ENCODE measurements at regions not wholly inside any gene's neighbourhood (a gene's known extent, or its start where the extent isn't known, plus 50 kb on each side); places are given as distances from the start of the nearest gene placed in this dataset.
A peak's percentile ranks its signal among the peaks of the same experiment; 100 is the strongest.
"Not testable (repeated sequence)": the region's sequence is repeated elsewhere in the genome, so short reads cannot be mapped to it uniquely, and the experiment has no call there.

DNA sequence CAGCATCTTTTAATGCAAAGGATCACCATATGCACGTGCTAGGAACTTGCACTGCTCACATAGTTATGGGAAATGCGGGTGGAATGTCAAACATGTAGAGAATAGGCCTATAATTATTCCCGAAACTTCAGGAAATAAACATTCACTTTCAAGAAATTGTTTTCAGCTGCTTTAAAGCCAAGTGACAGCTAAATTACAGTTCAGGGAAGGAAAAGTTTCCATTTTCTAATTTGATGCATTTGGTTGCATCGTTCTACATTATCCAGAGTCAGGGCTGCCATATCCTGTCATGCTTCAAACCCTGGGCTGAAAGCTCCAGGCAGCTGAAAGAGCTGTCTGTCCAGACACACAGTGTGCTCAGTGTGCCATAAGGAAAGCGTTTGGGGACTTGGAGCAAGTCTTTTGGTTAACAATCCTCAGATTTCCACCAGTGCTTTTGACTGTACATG is 518.1 kb downstream of the CSNK1G3 start:
- no peak for DNase-seq

- DNase-seq, result no peak
These were observed 515.5 kb downstream of the CSNK1G3 start for GRCh38 chr5:124027441-124027840.

DNA sequence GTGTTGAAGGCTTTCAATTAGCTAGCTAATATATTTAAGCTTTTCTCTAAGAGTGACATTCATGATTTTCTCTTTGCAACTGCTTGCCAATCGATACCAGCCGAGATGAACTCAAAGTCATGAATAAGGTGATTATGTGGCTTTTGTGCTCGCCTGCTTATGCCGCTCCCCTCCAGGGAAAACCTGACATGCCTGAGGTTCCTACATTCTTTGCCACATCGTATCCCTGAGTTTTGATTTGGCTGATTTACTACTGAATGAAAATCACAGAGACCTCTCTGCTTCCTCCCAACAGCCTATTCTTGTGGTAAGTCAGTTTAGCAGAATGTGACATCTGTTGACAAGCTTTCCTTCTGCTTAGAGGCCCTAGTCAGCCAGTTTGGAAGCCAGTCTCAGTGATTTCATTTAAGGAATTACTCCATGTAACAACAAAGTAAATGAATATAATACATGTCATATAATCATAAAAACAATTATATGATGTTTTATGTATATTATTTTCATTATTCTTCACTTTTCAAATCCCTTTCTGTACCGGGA is 513.4 kb downstream of the CSNK1G3 start:
- DNase-seq, result no peak

- DNase-seq, result no peak
These were observed 511.0 kb downstream of the CSNK1G3 start for GRCh38 chr5:124022966-124023365.

DNA sequence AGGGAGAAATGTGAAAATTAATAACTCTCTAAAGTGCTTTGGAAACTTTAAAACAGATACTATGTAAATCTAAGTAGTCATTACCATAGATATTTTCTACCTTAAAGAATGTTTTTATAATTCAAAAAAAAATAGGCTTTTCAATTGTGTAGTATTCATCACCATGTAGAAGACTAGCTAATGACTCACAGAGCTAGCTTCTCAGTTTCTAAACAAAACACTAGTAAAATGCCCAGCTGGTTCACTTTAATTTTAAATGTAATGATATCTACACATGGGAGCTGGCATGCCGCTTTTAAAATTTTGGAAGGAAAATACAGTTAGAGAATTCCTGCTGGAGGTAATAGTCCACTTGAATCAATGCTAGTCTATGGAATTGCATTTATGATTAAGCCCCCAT is 509.8 kb downstream of the CSNK1G3 start:
- no peak for DNase-seq

DNA sequence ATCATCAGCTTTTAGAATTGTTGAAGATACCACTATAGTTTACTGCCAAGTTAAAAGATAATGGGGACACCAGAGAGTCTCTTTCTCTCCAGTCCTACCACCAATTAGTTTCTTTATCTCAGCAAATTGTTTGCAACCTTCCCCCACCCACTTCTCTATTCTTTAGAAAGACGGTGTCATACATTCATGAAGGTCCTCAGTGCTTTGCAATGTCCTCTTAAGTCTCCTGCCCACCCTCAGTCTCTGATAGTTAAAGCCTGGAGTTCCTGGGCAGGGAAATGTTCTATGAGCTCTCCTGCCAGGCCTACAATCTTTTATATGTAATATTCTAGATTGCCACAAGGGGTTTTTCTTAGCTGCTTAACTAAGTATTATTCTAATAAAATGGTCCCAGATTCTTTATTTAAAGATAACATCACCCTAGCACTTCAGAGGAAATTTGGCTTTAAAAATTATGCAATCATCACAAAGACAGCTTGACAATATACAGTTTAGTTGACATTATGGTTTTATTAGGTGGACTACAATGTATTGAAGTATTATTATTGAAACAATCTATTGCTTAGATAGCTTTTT is 509.2 kb downstream of the CSNK1G3 start:
- no peak for DNase-seq

DNA sequence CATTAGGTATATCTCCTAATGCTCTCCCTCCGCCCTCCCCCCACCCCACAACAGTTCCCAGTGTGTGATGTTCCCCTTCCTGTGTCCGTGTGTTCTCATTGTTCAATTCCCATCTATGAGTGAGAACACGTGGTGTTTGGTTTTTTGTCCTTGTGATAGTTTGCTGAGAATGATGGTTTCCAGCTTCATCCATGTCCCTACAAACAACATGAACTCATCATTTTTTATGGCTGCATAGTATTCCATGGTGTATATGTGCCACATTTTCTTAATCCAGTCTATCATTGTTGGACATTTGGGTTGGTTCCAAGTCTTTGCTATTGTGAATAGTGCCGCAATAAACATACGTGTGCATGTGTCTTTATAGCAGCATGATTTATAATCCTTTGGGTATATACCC is 505.3 kb downstream of the CSNK1G3 start:
- not testable (repeated sequence) for DNase-seq

GRCh38 chr5:124007675-124008398 is 495.9 kb downstream of the CSNK1G3 start:
- DNase-seq, result no peak

GRCh38 chr5:124001036-124001615 is 489.1 kb downstream of the CSNK1G3 start:
- DNase-seq, result no peak

GRCh38 chr5:124000538-124000937 is 488.6 kb downstream of the CSNK1G3 start:
- peak in 1 of 2 donors; percentile 14 for DNase-seq

DNA sequence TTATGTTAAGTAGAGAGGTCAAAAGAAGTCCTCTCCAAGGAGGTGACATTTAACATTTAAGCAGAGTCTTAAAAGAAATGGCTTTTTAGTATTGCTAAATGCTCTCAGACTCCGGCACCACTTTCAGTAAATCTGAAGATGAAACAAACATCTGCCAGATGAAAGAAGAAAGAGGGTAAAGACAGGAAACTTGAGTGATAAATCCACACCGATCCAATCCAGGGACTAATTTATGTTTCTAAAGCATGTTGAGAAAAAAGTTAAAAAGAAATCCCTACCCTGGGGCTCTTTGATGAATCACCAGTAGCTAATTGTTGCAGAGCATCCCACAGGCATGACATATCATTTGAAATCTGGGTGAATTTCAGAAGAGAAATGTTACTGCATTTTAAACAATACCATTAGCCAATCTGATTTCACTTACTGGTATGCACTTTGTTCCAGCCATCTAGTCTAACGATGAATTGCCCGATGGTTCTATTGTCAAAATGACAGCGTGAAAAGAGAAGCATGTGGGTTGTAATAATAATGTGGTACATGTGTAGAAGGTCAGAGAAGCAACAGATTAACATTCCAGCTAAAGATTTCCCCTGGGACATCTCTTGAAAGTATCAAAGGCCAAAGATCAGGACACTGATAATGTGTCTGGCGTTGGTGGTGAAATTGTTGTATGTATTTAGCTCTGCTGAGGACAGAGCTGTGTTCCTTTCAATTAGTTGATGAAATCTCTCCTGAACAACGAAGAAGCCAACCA is 485.7 kb downstream of the CSNK1G3 start:
- no peak for DNase-seq

GRCh38 chr5:123997064-123997461 is 485.1 kb downstream of the CSNK1G3 start:
- DNase-seq, result no peak

GRCh38 chr5:123992641-123993040 is 480.7 kb downstream of the CSNK1G3 start:
- no peak for DNase-seq

DNA sequence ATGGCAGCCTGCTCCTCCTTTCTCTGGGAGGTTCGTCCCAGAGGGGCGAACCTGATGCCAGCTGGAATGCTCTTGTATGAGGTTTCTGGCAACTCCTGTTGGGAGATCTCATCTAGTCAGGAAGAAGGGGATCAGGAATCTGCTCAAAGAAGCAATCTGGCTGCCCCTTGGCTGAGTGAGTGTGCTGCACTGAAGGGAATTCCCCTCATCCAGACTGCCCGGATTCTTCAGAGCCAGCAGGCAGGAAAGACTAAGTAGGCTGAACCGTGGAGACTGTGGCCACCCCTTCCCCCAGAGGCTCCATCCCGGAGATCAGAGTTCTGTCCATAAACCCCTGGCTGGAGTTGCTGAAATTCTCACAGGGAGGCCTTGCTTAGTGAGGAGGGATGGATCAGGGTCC is 476.0 kb downstream of the CSNK1G3 start:
- DNase-seq, result no peak

GRCh38 chr5:123976379-123977033 is 464.5 kb downstream of the CSNK1G3 start:
- DNase-seq, result no peak

DNA sequence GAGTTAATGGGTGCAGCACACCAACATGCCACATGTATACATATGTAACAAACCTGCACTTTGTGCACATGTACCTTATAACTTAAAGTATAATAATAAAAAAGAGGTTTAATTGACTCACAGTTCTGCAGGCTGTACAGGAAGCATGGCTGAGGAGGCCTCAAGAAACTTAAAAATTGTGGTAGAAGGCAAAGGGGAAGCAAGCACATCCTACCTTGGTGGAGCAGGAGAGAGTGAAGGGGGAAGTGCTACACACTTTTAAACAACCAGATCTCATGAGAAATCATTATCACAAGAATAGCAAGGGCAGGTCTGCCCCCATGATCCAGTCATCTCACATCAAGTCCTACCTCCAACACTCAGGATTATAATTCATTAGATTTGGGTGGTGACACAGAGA is 463.5 kb downstream of the CSNK1G3 start:
- not testable (repeated sequence) for DNase-seq

DNA sequence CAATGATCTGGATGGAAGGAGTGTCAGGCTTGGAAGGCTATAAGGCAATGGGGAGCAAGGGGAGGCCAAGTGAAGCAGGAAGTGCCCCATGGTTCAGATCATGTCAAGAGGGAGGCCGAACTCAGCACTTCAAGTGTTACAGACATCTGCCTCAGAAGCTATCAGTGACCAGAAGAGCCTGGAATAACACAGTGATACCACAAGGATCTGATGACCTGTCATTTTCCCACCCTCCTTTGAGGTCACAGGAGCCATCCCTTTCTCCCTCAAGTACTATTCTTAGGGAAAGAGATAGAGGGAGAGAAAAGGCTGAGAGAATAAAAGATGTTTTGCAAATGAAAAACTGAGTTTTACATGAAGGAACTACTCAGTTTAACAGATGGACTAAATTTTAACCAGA is 454.8 kb downstream of the CSNK1G3 start:
- DNase-seq, result no peak

DNA sequence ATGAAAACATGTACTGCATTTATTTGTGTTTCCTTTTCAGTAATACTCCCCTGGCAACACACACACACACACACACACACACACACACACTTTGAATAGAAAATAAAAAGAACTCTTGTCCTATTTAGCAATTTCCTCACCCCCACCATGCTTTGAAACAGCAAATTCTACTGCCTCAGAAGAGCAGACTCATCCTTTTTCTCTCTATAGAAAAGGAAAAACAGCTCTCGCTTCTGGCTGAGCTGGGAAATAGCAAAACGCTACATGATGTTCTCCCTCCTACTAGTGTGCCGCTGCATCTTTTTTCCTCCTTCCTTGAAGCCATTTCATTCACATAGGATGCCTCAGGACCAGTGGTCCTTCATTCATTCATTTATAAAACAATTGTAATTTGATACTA is 453.6 kb downstream of the CSNK1G3 start:
- peak in 1 of 2 donors; percentile 4 for DNase-seq

DNA sequence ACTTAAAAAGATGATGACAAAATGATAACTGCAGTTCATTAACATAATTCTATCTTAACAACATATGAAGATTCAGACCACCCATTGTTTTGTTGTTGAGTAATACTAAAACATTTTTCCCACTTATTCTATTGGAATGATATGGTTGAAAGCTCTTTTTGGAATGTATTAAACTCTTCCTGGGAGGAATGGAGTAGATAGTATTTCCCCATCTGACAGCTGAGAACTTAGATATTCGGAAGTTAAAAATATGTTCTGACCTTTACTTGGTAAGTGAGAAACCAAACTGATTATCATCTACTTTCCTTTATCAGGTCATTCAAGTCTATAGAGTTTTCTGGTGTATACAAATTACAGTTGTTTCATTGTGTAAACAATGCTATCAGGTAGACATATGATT is 452.9 kb downstream of the CSNK1G3 start:
- no peak for DNase-seq

DNA sequence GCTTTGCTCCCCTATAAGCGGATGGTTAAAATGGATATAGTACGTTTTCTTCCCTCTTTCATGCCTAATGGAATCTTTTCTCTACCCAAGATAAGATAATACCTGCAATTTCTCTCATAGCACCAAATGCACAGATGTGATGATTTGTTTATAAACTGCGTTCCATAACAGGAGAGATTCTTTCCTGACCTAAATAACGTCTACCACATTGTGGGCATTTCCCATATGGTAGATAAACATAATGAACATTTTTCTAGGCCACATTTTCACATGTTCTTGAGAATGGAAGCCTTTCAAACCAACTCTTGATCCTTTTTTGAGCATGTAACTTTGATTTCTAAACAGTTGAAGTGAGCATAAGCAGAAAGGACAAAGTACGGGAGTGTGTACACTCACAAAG is 448.5 kb downstream of the CSNK1G3 start:
- DNase-seq, result no peak

DNA sequence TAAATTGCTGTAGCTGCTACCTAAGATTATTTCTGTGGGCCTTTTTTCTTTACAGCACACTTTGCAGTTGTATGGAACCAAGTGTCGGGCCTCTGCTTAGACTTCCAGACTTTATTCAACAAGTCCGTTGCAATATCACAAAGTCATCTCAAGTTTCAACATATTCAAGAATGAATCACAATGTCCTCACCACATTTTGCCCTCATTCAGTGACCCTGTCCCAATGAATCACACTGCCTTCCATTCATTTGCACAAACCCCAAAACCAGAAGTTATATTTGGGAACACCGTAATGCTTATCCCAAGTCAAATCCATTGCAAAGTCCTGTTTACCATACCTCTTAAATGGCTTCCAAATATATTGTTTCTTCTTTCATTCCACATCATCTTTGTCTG is 439.6 kb downstream of the CSNK1G3 start:
- no peak for DNase-seq
